ENCODE measurements at regions not wholly inside any gene's neighbourhood (a gene's known extent, or its start where the extent isn't known, plus 50 kb on each side); places are given as distances from the start of the nearest gene placed in this dataset.

DNA sequence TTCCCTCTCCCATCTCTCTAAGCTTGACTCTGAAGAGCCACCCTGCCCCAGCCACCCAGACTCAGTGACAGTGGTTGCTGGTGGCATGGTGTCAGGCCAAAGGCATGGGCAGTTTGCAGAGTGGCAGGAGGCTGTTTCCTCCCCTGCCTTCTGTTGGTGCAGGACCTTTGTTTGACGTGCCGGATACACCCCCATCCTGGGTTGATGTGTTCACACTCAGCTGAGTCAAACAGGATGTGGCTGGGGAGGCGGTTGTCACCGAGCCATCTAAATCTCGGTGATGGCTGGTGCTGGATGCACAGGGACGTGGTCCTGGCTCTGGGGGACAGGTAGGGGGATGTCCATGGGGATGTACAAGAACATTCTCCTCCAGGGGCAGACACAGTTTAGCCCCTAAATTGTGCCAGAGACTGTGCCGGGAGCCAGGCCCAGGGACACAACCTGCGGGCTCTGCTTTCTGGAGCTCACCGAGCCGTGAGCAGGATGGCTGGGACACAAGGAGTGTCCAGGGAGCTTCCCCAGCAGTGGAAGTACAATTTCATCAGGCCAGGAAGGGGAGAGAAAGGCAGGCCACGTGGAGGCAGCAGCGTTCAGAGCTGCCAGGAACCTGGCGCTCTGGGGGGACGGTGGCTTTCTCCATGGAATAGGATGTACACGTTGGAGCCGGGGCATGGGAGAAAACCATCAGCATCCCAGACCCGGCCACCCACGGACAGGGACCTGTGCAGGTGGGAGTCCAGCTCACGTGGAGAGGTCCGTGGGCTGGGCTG lies 264.2 kb downstream of the SEC14L1 start (continued):
- no peak for TF ChIP-seq GTF2F1 (IDR thresholded peaks at IDR 0.05; ENCODE audit: borderline replicate concordance, low read depth, low read length)
